Sigmoid colon (tissue), 4 donors: ENCODE measurements at regions not wholly inside any gene's neighbourhood (a gene's known extent, or its start where the extent isn't known, plus 50 kb on each side); places are given as distances from the start of the nearest gene placed in this dataset.

Experiments
- CTCF ChIP-seq, 4 experiments: fragments of 450-650 bp in 3 of 4; fragments of 200-600 bp in 1 of 4; IDR thresholded peaks; one replicate each; pipeline ENCODE4 v1.5.1; 2016 to 2019; ENCODE audit warnings: antibody characterized with exemption in 4 of 4, mild to moderate bottlenecking in 3 of 4, moderate library complexity in 2 of 4
- EP300 ChIP-seq, 4 donors: sonication (generic); formaldehyde crosslinking; IDR thresholded peaks; one replicate each; pipeline ENCODE4 v1.6.1; 2017; ENCODE audit warnings: antibody characterized with exemption in 4 of 4
- POLR2A ChIP-seq, 2 donors: fragments of 450-650 bp; IDR thresholded peaks; one replicate each; pipeline ENCODE4 v1.6.1; 2016; ENCODE audit warnings: antibody characterized with exemption in 2 of 2, mild to moderate bottlenecking in 2 of 2, moderate library complexity in 2 of 2

DNA sequence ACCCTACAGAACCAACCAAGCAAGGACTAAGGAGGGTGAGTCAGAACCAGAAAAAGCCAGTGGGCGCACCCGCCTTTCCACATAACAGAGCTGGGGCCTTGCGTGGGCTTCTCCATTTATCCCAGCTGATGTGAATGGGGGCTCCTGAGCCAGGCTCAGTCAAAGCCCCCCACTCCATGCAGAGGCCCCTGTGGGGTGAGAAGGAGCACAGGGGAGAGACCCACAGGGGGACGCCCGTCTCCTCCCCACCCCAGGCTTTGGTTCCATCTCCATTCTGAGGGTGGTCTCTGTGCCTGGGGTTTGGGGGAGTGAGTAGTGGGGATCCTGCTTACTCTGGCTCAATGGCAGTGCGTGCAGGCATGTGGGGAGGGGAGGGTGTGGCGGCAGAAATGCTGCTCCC, 210.1 kb upstream of the TNRC6C start:
- no peak for TF ChIP-seq POLR2A (IDR thresholded peaks at IDR 0.05)
- TF ChIP-seq CTCF (IDR thresholded peaks at IDR 0.05) = no peak
- no peak for TF ChIP-seq EP300 (IDR thresholded peaks at IDR 0.05)
